22Rv1 (cell line): ENCODE measurements at regions not wholly inside any gene's neighbourhood (a gene's known extent, or its start where the extent isn't known, plus 50 kb on each side); places are given as distances from the start of the nearest gene placed in this dataset.

Experiments used
- H3K27ac ChIP-seq: fragments of 450-650 bp; 2 replicates; pipeline ENCODE4 v1.5.1; 2017
- ZFX ChIP-seq: fragments of 450-650 bp; IDR thresholded peaks from 2 replicates; pipeline ENCODE4 v1.6.1; 2017; ENCODE audit warnings: antibody characterized with exemption, borderline replicate concordance
- TF ChIP-seq, protein P1 (sequence below): fragments of 450-650 bp; IDR thresholded peaks from 2 replicates; pipeline ENCODE4 v1.5.1; 2017; ENCODE audit warnings: mild to moderate bottlenecking

DNA sequence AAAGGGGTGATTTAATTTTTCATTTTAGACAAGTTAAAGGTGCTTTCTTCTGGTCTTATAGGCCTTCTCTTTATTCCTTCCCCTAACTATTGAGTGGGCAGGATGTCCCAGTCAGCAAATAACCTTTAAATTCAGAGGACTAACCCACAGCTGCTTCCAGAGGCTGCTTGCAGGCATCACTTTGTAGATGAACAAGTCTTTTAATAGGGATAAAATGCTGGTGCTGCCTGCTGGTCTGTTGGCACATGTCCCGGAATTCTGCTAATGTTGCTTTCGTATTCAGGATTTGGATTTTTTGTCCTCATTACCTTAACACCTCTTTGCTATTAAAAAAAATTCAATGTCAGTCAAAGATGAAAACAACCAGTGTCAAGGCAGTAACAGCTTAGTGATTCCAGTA is 132.7 kb upstream of the KL start:
- TF ChIP-seq ZFX: no peak
- TF ChIP-seq, protein P1, sequence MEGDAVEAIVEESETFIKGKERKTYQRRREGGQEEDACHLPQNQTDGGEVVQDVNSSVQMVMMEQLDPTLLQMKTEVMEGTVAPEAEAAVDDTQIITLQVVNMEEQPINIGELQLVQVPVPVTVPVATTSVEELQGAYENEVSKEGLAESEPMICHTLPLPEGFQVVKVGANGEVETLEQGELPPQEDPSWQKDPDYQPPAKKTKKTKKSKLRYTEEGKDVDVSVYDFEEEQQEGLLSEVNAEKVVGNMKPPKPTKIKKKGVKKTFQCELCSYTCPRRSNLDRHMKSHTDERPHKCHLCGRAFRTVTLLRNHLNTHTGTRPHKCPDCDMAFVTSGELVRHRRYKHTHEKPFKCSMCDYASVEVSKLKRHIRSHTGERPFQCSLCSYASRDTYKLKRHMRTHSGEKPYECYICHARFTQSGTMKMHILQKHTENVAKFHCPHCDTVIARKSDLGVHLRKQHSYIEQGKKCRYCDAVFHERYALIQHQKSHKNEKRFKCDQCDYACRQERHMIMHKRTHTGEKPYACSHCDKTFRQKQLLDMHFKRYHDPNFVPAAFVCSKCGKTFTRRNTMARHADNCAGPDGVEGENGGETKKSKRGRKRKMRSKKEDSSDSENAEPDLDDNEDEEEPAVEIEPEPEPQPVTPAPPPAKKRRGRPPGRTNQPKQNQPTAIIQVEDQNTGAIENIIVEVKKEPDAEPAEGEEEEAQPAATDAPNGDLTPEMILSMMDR: no peak
- no peak overlapping the region for H3K27ac ChIP-seq

- H3K27ac ChIP-seq: no peak overlapping the region
- TF ChIP-seq ZFX: no peak
- TF ChIP-seq, protein P1: no peak
Observed at GRCh38 chr13:32887617-32888016, 128.6 kb upstream of the KL start.

- no peak for TF ChIP-seq ZFX
- TF ChIP-seq, protein P1: no peak
- H3K27ac ChIP-seq: no peak overlapping the region
Observed at GRCh38 chr13:32889986-32890565, 126.1 kb upstream of the KL start.

DNA sequence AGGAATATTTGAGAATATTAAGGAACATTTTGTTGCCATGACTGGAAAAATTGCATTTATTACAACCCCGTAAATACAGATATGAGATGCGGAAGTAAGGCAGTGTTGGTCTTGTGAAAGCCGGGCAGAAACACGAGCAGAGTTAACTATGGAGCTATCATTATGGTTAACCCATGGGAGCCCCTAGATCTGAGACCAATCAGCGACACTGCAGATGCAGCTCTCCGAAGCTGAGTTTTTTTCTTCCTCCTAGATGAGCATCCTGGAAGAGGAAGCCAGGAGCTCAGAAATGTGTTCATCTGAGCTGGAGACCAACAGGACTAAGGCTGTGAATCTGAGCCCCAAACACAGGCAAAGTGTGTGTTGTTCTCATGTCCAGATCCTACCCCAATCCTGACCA is 123.0 kb upstream of the KL start:
- no peak overlapping the region for H3K27ac ChIP-seq
- TF ChIP-seq, protein P1: no peak
- TF ChIP-seq ZFX: no peak

GRCh38 chr13:32894589-32895001 is 121.6 kb upstream of the KL start:
- TF ChIP-seq ZFX: no peak
- TF ChIP-seq, protein P1: no peak

GRCh38 chr13:32895296-32895695 is 120.9 kb upstream of the KL start:
- H3K27ac ChIP-seq: no peak overlapping the region
- TF ChIP-seq ZFX: no peak
- TF ChIP-seq, protein P1: no peak

More at GRCh38 chr13:32894589-32895001, 121.6 kb upstream of the KL start:
- H3K27ac ChIP-seq: no peak overlapping the region

DNA sequence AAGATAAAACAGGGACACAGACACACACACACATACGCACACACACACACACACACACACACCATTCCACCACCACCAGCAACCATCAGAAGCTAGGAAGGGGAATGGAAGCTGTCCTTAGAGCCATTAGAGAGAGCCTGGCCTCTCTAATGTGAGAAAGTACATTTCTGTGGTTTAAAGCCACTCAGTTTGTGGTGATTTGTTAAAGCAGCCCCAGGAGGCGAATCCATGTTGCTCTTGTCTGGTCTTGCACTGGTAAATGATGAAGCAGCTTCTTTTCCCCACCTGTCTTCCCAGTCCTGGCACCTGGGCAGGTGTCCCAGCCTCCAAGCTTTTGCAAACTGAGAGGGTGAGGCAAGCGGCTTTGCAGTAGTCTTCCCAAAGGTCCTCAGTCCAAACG is 118.9 kb upstream of the KL start:
- no peak overlapping the region for H3K27ac ChIP-seq
- TF ChIP-seq, protein P1: no peak
- TF ChIP-seq ZFX: no peak
